ENCODE measurements at regions not wholly inside any gene's neighbourhood (a gene's known extent, or its start where the extent isn't known, plus 50 kb on each side); places are given as distances from the start of the nearest gene placed in this dataset.

DNA sequence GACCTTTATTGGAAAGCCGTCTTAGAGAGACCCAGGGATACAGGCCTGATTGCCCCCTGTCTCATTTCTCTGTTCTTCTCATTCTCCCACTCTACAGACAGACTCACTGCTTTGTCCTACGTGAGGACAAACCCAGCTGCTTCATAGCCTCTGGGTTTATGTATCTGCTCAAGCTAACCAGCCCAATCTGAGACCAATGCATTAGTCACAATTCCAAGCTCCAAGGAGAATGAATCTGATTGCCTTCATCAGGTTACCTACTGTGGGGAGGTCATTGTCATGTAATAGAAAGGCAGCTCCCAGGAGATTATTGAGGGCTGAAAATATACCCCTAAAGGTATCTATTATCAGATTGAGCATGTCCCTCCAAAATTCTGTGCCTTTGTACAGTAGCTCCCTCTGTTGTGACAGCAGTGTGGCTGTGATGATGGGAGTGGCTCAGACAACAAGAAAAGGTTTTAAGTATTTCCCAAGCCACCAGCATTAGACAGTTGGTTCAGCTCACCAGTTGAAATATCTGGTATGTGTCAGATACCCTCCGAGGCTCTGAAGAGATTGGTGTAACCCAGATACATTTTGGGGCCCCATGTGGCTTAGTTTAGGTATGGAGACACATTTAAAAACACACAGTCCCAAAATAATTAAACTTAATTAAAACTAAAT, 123.1 kb upstream of the EEPD1 start:
- TF ChIP-seq, protein P1, sequence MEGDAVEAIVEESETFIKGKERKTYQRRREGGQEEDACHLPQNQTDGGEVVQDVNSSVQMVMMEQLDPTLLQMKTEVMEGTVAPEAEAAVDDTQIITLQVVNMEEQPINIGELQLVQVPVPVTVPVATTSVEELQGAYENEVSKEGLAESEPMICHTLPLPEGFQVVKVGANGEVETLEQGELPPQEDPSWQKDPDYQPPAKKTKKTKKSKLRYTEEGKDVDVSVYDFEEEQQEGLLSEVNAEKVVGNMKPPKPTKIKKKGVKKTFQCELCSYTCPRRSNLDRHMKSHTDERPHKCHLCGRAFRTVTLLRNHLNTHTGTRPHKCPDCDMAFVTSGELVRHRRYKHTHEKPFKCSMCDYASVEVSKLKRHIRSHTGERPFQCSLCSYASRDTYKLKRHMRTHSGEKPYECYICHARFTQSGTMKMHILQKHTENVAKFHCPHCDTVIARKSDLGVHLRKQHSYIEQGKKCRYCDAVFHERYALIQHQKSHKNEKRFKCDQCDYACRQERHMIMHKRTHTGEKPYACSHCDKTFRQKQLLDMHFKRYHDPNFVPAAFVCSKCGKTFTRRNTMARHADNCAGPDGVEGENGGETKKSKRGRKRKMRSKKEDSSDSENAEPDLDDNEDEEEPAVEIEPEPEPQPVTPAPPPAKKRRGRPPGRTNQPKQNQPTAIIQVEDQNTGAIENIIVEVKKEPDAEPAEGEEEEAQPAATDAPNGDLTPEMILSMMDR (IDR thresholded peaks at IDR 0.05; ENCODE audit: unreplicated experiment) = no peak
- Mint-ChIP-seq H3K27ac (no peak overlapping the region), H3K4me3 (ENCODE audit: low read depth) (no peak overlapping the region), H3K36me3 (ENCODE audit: insufficient read depth) (no peaks in the 10 kb centered on the region), H3K9me3 (ENCODE audit: low read depth) (no peaks in the 10 kb centered on the region), H3K27me3 (peaks cover 15% of the 10 kb centered on the region), H3K4me1 (ENCODE audit: low read depth) (peaks cover 2% of the 10 kb centered on the region)
- DNase-seq (ENCODE audit: low spot score, unreplicated experiment) = no peak

DNA sequence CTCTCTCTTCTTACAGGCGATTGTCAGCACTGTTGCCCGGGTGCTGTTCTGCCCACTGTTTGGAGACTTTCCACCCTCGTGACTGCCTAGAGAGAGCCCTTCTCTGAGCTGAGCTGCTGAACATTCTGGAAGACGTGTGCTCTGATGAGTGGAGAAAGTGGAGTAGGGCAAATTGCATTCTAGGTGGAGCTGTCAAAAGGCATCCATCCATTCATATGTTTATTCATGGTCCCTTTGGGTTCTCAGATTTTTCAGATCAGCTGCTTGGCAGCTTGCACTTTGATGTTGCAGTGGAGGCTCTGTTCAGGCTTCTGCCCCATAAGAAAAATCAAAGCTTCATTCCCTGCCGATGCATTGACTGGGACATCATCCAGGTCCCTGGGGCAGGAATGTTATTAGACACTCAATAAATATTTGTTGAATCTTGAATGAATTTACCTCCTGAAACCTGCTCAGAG, 120.7 kb upstream of the EEPD1 start:
- Mint-ChIP-seq H3K4me1 (ENCODE audit: low read depth) (peaks cover 4% of the 10 kb centered on the region), H3K9me3 (ENCODE audit: low read depth) (no peaks in the 10 kb centered on the region), H3K27me3 (peaks cover 15% of the 10 kb centered on the region), H3K36me3 (ENCODE audit: insufficient read depth) (no peaks in the 10 kb centered on the region), H3K4me3 (ENCODE audit: low read depth) (no peak overlapping the region), H3K27ac (no peak overlapping the region)
- no peak for DNase-seq (ENCODE audit: low spot score, unreplicated experiment)
- TF ChIP-seq, protein P1 (IDR thresholded peaks at IDR 0.05; ENCODE audit: unreplicated experiment) = no peak

GRCh38 chr7:36034020-36034419, 119.0 kb upstream of the EEPD1 start:
- Mint-ChIP-seq H3K36me3 (ENCODE audit: insufficient read depth) (no peaks in the 10 kb centered on the region), H3K4me3 (ENCODE audit: low read depth) (no peak overlapping the region), H3K27me3 (peaks cover 15% of the 10 kb centered on the region), H3K9me3 (ENCODE audit: low read depth) (no peaks in the 10 kb centered on the region), H3K27ac (no peak overlapping the region), H3K4me1 (ENCODE audit: low read depth) (peaks cover 7% of the 10 kb centered on the region)
- DNase-seq (ENCODE audit: low spot score, unreplicated experiment) = no peak
- TF ChIP-seq, protein P1 (IDR thresholded peaks at IDR 0.05; ENCODE audit: unreplicated experiment) = no peak

DNA sequence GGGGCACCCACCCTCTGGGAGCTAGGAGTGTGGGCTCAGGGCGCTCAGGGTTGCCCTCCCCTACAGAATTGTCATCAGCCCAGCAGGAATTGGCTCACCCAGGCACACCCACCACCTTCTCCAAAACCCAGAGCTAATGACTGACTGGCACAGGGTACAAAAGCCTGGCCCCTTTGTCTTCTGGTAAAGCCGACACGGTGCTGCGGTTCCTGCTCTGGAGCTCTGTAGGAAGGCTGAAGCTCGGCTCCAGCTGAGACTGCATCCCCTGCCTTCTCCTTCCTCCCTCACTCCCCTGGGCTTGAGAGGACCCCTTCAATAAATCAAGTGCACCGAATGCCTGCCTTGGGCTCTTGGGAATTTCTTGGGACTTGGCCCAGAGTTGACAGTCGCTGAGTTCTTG, 117.9 kb upstream of the EEPD1 start:
- no peak for DNase-seq (ENCODE audit: low spot score, unreplicated experiment)
- H3K27ac Mint-ChIP-seq = no peak overlapping the region
- H3K9me3 Mint-ChIP-seq (ENCODE audit: low read depth) = no peaks in the 10 kb centered on the region
- peaks cover 15% of the 10 kb centered on the region for H3K27me3 Mint-ChIP-seq
- TF ChIP-seq, protein P1 (IDR thresholded peaks at IDR 0.05; ENCODE audit: unreplicated experiment) = no peak
- no peaks in the 10 kb centered on the region for H3K36me3 Mint-ChIP-seq (ENCODE audit: insufficient read depth)
- H3K4me1 Mint-ChIP-seq (ENCODE audit: low read depth) = peaks cover 5% of the 10 kb centered on the region
- H3K4me3 Mint-ChIP-seq (ENCODE audit: low read depth) = no peak overlapping the region

DNA sequence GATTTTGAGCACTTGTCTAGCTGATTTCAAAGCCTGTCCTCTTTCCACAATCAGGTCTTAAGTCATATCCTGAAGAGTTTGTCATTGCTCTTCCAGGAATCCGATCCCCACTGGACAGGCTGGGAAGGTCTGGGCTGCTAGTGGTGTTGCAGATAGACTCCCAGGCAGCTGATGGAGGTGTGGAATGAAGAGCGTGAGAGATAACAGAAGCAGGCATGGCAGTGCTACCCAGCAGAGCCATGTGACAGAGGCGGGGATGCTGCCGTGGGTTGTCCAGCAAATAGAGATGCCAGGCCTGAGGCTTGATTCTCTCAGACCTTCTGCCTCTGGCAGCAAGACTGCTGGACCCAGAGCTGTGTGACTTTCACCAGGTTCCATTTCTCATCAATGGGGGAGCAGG, 116.5 kb upstream of the EEPD1 start:
- H3K27me3 Mint-ChIP-seq = peaks cover 15% of the 10 kb centered on the region
- no peaks in the 10 kb centered on the region for H3K9me3 Mint-ChIP-seq (ENCODE audit: low read depth)
- H3K4me1 Mint-ChIP-seq (ENCODE audit: low read depth) = peaks cover 5% of the 10 kb centered on the region
- H3K36me3 Mint-ChIP-seq (ENCODE audit: insufficient read depth) = no peaks in the 10 kb centered on the region
- no peak for DNase-seq (ENCODE audit: low spot score, unreplicated experiment)
- no peak overlapping the region for H3K4me3 Mint-ChIP-seq (ENCODE audit: low read depth)
- TF ChIP-seq, protein P1 (IDR thresholded peaks at IDR 0.05; ENCODE audit: unreplicated experiment) = no peak
- H3K27ac Mint-ChIP-seq = peak overlapping the region; percentile 29

All from progenitor cell of endocrine pancreas (in vitro differentiated cells).